Stimulated activated CD4-positive, alpha-beta T cell treated with anti-CD3 and anti-CD28 coated beads, Interleukin-1b, Interleukin-23, amount 100 ng/mL, for 48 hours (primary cell): ENCODE measurements at regions not wholly inside any gene's neighbourhood (a gene's known extent, or its start where the extent isn't known, plus 50 kb on each side); places are given as distances from the start of the nearest gene placed in this dataset.

ENCODE experiments used
- DNase-seq: peaks from one replicate; pipeline ENCODE4 v3.0.0-alpha.2; 2020

GRCh38 chr5:91443023-91443422 is 59.9 kb upstream of the ARRDC3 start:
- no peak for DNase-seq

DNA sequence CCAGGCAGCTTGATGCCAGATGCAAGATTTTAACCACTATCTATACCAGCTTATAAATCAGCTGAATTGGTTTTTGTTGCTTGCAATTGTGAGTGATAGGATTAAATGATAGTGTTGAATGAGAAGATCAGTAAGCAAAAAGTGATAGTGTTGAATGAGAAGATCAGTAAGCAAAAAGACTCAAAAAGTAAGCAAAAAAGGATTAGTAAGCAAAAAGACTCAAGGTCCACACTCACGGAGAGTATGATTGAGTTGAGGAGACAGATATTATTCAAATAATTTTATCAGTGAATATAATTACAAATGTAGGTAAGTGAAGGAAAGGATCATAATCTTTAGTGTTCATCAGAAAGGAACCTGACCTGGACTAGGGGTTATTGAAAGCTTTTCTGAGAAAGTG is 58.0 kb upstream of the ARRDC3 start:
- DNase-seq = no peak

- no peak for DNase-seq
Observed at GRCh38 chr5:91438871-91439270, 55.8 kb upstream of the ARRDC3 start.

DNA sequence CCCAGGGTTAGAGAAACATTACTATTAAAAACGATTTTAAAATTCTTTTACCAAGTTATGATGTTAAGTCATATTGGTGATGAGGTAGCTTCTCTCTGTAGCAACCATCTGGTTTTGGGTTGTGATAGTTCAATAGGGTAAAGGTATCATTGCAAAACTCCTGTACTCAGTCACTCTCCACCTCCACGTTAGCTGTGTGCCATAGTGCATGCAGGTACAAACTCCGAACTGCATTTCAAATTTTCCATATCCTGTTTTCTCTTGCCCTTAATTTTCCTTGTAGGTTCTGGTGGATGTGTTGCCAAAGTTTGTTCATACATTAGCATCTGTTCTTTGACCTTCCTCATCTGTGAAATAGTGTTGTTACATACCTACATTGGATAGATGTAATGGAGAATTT is 53.1 kb upstream of the ARRDC3 start:
- DNase-seq = no peak

GRCh38 chr5:91434348-91434747 is 51.2 kb upstream of the ARRDC3 start:
- DNase-seq = no peak

DNA sequence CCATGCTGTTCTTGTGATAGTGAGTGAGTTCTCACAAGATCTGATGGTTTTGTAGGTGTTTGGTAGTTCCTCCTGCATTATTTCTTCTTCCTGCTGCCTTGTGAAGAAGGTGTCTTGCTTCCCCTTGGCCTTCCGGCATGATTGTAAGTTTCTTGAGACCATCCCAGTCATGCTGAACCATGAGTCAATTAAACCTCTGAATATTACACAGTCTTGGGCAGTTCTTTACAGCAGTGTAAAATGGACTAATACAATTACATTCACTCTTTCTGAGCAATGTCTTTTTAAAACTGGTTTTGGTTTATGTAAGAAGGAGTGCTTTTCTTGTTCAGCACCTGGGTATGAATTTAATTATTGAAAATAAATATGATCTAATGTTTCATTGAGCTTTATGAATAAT is 50.7 kb upstream of the ARRDC3 start:
- DNase-seq = no peak
